ENCODE measurements at regions not wholly inside any gene's neighbourhood (a gene's known extent, or its start where the extent isn't known, plus 50 kb on each side); places are given as distances from the start of the nearest gene placed in this dataset.
"Not testable (repeated sequence)": the region's sequence is repeated elsewhere in the genome, so short reads cannot be mapped to it uniquely, and the experiment has no call there.

DNA sequence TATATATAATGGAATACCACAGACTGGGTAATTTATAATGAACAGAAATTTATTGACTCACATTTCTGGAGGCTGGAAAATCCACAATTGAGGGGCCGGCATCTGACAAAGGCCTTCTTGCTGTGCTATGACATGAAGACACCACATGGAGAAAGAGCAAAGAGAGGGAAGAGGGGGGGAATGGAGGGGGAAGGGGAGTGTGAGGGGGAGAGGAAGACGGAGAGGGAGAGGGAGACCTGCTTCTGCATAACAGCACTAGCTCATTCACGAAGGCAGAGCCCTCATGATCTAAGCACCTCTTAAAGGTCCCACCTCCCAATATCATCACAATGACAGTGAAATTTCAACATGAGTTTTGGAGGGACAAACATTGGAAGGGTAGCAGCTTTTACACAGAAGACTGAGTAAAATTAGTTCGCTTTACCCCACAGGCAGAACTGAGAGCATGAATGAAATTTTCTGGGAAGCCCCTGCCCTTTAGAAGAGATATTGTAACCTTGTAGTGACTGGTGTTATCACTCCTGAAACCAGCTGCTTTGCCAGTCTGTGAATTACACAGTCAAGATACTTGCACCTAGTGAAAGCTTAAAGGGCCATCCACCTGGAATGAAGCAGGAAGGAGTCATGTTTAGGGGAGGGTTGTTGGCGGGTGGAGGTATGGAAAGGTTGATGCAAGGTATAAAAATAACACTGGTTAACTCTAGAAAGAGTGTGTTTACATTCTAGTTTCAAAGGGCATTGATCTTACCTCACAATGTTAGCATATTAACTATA lies 793.0 kb upstream of the TPTE start:
- DNase-seq (ENCODE audit: low spot score in 2 of 2); H3K9me3 ChIP-seq; H3K27me3 ChIP-seq; intact Hi-C loops (cut with DNase I; ENCODE audit: low total_unique reads); H3K36me3 ChIP-seq; H3K4me3 ChIP-seq; H3K27ac ChIP-seq; H3K4me1 ChIP-seq: not testable (repeated sequence)

DNA sequence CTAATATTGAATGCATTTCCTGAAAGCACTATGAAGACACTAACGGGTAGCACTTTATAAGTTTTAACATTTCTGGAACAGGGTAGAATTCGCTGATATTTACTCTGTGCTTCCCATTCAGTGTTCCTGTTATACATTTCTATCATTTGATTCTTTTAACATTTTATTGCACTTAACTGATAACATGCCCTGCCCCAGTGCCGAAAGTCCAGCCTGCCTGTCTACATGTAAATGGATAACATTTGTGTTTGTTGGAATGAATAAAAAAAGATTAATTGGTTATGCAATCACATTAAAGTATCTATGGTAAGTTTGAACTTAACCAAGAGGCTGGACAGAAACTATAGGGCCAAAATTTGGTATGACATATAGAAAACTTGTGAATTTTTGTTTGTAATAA lies 790.5 kb upstream of the TPTE start:
- Histone ChIP-seq H3K9me3 (peaks cover 8 to 24% of the 10 kb centered on the region in 2 donors), H3K27ac (no peak overlapping the region), H3K4me3 (no peak overlapping the region), H3K27me3 (no peaks in the 10 kb centered on the region), H3K4me1 (no peaks in the 10 kb centered on the region), H3K36me3 (no peaks in the 10 kb centered on the region)
- no peak for DNase-seq (ENCODE audit: low spot score in 2 of 2)
- no peak for TF ChIP-seq POLR2AphosphoS5 (IDR thresholded peaks at IDR 0.05)
- intact Hi-C loops (cut with DNase I; ENCODE audit: low total_unique reads): no loop called here

DNA sequence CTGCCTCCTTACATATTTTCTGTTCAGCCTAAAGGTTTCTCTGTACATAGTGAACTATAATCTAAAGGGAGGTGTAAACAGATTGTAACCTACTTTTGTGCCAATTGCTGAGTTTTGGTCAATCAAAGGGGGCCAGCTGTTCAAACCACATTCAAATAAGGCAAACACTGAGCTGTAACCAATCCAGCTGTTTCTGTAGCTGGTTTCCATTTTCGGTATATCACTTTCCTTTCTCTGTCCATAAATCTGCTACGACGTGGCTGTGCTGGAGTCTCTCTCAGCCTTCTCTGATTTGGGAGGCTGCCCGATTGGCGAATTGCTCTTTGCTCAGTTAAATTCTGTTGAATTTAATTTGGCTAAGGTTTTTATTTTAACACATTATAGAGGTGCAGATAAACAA lies 790.1 kb upstream of the TPTE start:
- H3K36me3 ChIP-seq; H3K27ac ChIP-seq; H3K27me3 ChIP-seq; DNase-seq (ENCODE audit: low spot score in 2 of 2); H3K4me3 ChIP-seq; intact Hi-C loops (cut with DNase I; ENCODE audit: low total_unique reads); H3K4me1 ChIP-seq: not testable (repeated sequence)
- peaks cover 13 to 27% of the 10 kb centered on the region in 2 donors for H3K9me3 ChIP-seq

DNA sequence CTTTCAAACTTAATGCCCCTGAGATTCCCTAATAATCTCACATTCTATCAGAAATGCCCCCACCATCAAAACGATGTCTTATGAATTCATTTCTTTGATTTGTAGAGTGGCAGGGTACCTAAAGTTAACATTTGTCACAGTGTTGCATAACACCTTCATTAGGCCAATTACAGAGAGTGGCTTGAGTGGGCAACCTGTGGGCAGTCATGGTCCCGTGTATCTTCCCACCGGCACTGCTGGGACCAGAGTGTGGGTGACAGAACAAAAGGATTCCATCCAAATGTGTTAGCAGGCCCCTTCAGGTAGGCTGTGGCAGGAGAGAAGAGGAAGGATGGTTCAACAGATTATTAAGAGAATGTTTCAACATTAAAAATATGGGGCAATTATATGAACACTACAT lies 788.8 kb upstream of the TPTE start:
- peaks cover 19 to 36% of the 10 kb centered on the region in 2 donors for H3K9me3 ChIP-seq
- H3K27me3 ChIP-seq; H3K27ac ChIP-seq; H3K4me3 ChIP-seq; H3K36me3 ChIP-seq; DNase-seq (ENCODE audit: low spot score in 2 of 2); H3K4me1 ChIP-seq; intact Hi-C loops (cut with DNase I; ENCODE audit: low total_unique reads): not testable (repeated sequence)

DNA sequence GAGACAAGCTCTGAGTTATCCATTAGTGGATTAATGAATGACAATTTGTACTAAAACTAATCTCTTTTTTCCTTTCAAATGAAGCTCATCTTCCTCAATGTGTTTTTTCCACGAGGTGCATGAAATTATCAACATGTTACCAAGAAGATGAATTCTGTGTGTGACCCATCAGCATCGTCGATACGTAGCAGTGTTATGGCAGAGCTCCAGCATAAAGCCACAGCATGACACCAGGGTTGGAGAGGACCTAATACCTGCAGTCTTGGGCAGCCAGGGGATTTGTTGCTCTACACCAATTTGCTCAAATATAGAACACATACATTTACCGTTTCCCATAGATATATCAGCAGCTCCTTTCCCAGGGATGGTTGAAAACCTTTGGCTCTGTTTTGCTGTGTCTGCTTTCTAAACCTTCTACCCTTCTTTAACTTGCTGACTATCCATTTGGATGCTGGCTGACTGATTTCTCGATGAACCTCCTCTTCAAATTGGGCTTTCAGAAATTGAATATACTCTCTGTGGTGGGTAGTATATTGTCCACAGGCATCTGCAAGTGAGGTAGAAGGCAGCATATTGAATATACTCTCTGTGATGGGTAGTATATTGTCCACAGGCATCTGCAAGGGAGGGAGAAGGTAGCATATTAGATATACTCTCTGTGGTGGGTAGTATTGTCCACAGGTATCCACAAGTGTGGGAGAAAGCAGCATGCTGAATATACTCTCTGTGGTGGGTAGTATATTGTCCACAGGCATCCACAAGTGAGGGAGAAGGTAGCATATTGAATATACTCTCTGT lies 787.4 kb upstream of the TPTE start:
- intact Hi-C loops (cut with DNase I; ENCODE audit: low total_unique reads); H3K4me1 ChIP-seq; DNase-seq (ENCODE audit: low spot score in 2 of 2); H3K4me3 ChIP-seq; H3K27me3 ChIP-seq; H3K36me3 ChIP-seq; H3K27ac ChIP-seq: not testable (repeated sequence)
- peaks cover 19 to 44% of the 10 kb centered on the region in 2 donors for H3K9me3 ChIP-seq

DNA sequence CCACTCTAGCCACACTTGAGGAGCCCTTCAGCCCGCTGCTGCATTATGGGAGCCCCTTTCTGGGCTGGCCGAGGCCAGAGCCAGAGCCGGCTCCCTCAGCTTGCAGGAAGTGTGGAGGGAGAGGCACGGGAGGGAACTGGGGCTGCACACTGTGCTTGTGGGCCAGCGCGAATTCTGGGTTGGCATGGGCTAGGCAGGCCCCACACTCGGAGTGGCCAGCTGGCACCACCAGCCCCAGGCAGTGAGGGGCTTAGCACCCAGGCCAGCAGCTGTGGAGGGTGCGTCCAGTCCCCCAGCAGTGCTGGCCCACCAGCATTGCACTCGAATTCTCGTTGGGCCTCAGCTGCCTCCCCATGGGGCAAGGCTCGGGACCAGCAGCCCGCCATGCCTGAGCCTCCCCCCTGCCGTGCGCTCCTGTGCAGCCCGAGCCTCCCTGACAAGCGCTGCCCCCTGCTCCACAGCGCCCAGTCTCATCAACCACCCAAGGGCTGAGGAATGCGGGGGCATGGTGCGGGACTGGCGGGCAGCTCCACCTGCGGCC lies 785.9 kb upstream of the TPTE start:
- intact Hi-C loops (cut with DNase I; ENCODE audit: low total_unique reads): no loop called here
- TF ChIP-seq POLR2A (IDR thresholded peaks at IDR 0.05) (no peak), POLR2AphosphoS5 (IDR thresholded peaks at IDR 0.05) (no peak)
- TF ChIP-seq, protein P1, sequence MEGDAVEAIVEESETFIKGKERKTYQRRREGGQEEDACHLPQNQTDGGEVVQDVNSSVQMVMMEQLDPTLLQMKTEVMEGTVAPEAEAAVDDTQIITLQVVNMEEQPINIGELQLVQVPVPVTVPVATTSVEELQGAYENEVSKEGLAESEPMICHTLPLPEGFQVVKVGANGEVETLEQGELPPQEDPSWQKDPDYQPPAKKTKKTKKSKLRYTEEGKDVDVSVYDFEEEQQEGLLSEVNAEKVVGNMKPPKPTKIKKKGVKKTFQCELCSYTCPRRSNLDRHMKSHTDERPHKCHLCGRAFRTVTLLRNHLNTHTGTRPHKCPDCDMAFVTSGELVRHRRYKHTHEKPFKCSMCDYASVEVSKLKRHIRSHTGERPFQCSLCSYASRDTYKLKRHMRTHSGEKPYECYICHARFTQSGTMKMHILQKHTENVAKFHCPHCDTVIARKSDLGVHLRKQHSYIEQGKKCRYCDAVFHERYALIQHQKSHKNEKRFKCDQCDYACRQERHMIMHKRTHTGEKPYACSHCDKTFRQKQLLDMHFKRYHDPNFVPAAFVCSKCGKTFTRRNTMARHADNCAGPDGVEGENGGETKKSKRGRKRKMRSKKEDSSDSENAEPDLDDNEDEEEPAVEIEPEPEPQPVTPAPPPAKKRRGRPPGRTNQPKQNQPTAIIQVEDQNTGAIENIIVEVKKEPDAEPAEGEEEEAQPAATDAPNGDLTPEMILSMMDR (IDR thresholded peaks at IDR 0.05): no peak
- H3K27me3 ChIP-seq: no peaks in the 10 kb centered on the region
- no peak overlapping the region for H3K27ac ChIP-seq
- no peaks in the 10 kb centered on the region for H3K36me3 ChIP-seq
- peaks cover 19 to 44% of the 10 kb centered on the region in 2 donors for H3K9me3 ChIP-seq
- H3K4me3 ChIP-seq: no peak overlapping the region
- H3K4me1 ChIP-seq: no peaks in the 10 kb centered on the region
- DNase-seq (ENCODE audit: low spot score in 2 of 2): no peak

DNA sequence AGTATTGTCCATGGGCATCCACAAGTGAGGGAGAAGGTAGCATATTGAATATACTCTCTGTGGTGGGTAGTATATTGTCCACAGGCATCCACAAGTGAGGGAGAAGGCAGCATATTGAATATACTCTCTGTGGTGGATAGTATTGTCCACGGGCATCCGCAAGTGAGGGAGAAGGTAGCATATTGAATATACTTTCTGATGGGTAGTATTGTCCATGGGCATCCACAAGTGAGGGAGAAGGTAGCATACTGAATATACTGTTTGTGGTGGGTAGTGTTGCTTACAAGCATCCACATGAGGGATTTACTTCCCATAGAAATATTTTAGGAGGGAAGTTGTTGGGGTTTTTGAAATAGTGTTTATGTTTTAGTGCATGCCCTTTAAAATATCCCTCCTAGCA lies 784.1 kb upstream of the TPTE start:
- H3K4me3 ChIP-seq; H3K27me3 ChIP-seq; H3K27ac ChIP-seq; H3K4me1 ChIP-seq; DNase-seq (ENCODE audit: low spot score in 2 of 2); H3K36me3 ChIP-seq; intact Hi-C loops (cut with DNase I; ENCODE audit: low total_unique reads): not testable (repeated sequence)
- H3K9me3 ChIP-seq: peaks cover 19 to 44% of the 10 kb centered on the region in 2 donors

DNA sequence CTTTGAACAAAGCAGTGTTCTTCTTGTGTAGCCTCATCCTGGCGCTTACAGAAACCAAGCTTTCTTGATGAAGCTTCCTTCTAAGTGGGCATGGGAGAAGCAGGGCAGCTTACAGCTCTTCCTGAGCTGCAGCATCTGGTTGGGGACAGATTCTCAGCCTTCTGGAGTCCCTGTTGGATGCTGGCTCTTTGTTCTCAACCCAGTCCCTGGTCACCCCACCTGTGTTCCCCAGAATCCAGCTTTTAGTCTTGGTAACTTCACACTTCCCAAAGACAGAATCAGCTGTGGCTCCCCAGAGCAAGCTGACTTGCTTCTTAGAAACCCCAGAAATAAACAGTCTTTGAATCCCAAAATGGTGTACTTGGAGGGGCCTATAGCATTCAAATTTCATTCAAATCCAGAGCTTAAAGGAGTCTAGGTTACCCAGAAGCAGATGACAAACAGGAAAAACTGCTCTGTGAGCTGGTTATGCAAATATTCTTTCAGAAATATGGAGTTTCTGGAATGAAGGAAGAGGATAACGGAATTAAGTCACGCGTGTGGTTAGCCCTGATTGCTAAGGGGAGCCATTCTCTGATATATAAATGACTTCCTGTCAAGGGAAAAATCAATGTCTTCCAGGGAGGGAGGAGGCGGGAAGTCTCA lies 783.4 kb upstream of the TPTE start:
- peak overlapping the region in 1 of 2 donors; percentile 11 for H3K27ac ChIP-seq
- H3K4me1 ChIP-seq; intact Hi-C loops (cut with DNase I; ENCODE audit: low total_unique reads); H3K4me3 ChIP-seq; H3K36me3 ChIP-seq; DNase-seq (ENCODE audit: low spot score in 2 of 2); H3K27me3 ChIP-seq: not testable (repeated sequence)
- peaks cover 19 to 44% of the 10 kb centered on the region in 2 donors for H3K9me3 ChIP-seq
